ENCODE measurements at regions not wholly inside any gene's neighbourhood (a gene's known extent, or its start where the extent isn't known, plus 50 kb on each side); places are given as distances from the start of the nearest gene placed in this dataset.

- Histone ChIP-seq H3K4me2 (ENCODE audit: low read length) (peak overlapping the region; percentile 45), H3K36me3 (ENCODE audit: insufficient read depth, low read length) (no peaks in the 10 kb centered on the region), H3K27me3 (ENCODE audit: insufficient read depth, low read length) (no peaks in the 10 kb centered on the region), H3K27ac (ENCODE audit: low read depth, low read length) (peak overlapping the region; percentile 30), H3K9me3 (ENCODE audit: insufficient read depth, low read depth, low read length) (no peaks in the 10 kb centered on the region), H3K79me2 (ENCODE audit: insufficient read depth, low read length) (no peaks in the 10 kb centered on the region), H3K4me3 (ENCODE audit: insufficient read depth, low read depth, low read length) (no peak overlapping the region), H3K4me1 (ENCODE audit: insufficient read depth, low read length) (peaks cover 13% of the 10 kb centered on the region), H4K20me1 (ENCODE audit: insufficient read depth, low read length) (no peaks in the 10 kb centered on the region), H2AFZ (ENCODE audit: low read depth, low read length) (no peak overlapping the region), H3K9ac (ENCODE audit: low read length) (no peak overlapping the region)
- Mint-ChIP-seq H3K4me1 (ENCODE audit: low read depth, unreplicated experiment) (peaks cover 25% of the 10 kb centered on the region), H3K36me3 (ENCODE audit: low read depth, unreplicated experiment) (no peaks in the 10 kb centered on the region), H3K27me3 (ENCODE audit: low read depth, unreplicated experiment) (no peaks in the 10 kb centered on the region), H3K9me3 (ENCODE audit: unreplicated experiment) (no peaks in the 10 kb centered on the region), H3K4me3 (ENCODE audit: unreplicated experiment) (no peak overlapping the region), H3K27ac (ENCODE audit: unreplicated experiment) (peak overlapping the region; percentile 2)
- FAIRE-seq (peak; percentile 39), DNase-seq (ENCODE audit: low read depth) (peak; percentile 32)
- no peak for TF ChIP-seq CTCF (IDR thresholded peaks at IDR 0.05; ENCODE audit: insufficient read depth, low read depth, low read length)
- TF ChIP-seq EZH2 (IDR thresholded peaks at IDR 0.05; ENCODE audit: insufficient read depth, low read length) = no peak
Observed at GRCh38 chr6:132235596-132236280, 165.5 kb downstream of the MOXD1 start.

- Histone ChIP-seq H3K36me3 (ENCODE audit: insufficient read depth, low read length) (no peaks in the 10 kb centered on the region), H3K79me2 (ENCODE audit: insufficient read depth, low read length) (no peaks in the 10 kb centered on the region), H3K4me3 (ENCODE audit: insufficient read depth, low read depth, low read length) (no peak overlapping the region), H3K4me1 (ENCODE audit: insufficient read depth, low read length) (peaks cover 13% of the 10 kb centered on the region), H3K4me2 (ENCODE audit: low read length) (no peak overlapping the region), H3K9me3 (ENCODE audit: insufficient read depth, low read depth, low read length) (no peaks in the 10 kb centered on the region), H3K9ac (ENCODE audit: low read length) (no peak overlapping the region), H4K20me1 (ENCODE audit: insufficient read depth, low read length) (no peaks in the 10 kb centered on the region), H3K27ac (ENCODE audit: low read depth, low read length) (no peak overlapping the region), H2AFZ (ENCODE audit: low read depth, low read length) (no peak overlapping the region), H3K27me3 (ENCODE audit: insufficient read depth, low read length) (no peaks in the 10 kb centered on the region)
- Mint-ChIP-seq H3K27ac (ENCODE audit: unreplicated experiment) (no peak overlapping the region), H3K4me3 (ENCODE audit: unreplicated experiment) (no peak overlapping the region), H3K9me3 (ENCODE audit: unreplicated experiment) (no peaks in the 10 kb centered on the region), H3K27me3 (ENCODE audit: low read depth, unreplicated experiment) (no peaks in the 10 kb centered on the region), H3K36me3 (ENCODE audit: low read depth, unreplicated experiment) (no peaks in the 10 kb centered on the region), H3K4me1 (ENCODE audit: low read depth, unreplicated experiment) (peaks cover 25% of the 10 kb centered on the region)
- TF ChIP-seq CTCF (IDR thresholded peaks at IDR 0.05; ENCODE audit: insufficient read depth, low read depth, low read length) = no peak
- no peak for TF ChIP-seq EZH2 (IDR thresholded peaks at IDR 0.05; ENCODE audit: insufficient read depth, low read length)
- FAIRE-seq = no peak
- DNase-seq (ENCODE audit: low read depth) = no peak
Observed at GRCh38 chr6:132234356-132234755, 166.9 kb downstream of the MOXD1 start.

- no peaks in the 10 kb centered on the region for H3K27me3 ChIP-seq (ENCODE audit: insufficient read depth, low read length)
- Mint-ChIP-seq H3K4me1 (ENCODE audit: low read depth, unreplicated experiment) (peaks cover 14% of the 10 kb centered on the region), H3K27me3 (ENCODE audit: low read depth, unreplicated experiment) (no peaks in the 10 kb centered on the region), H3K4me3 (ENCODE audit: unreplicated experiment) (no peak overlapping the region), H3K9me3 (ENCODE audit: unreplicated experiment) (no peaks in the 10 kb centered on the region), H3K27ac (ENCODE audit: unreplicated experiment) (no peak overlapping the region), H3K36me3 (ENCODE audit: low read depth, unreplicated experiment) (no peaks in the 10 kb centered on the region)
- H2AFZ ChIP-seq (ENCODE audit: low read depth, low read length) = no peak overlapping the region
- H4K20me1 ChIP-seq (ENCODE audit: insufficient read depth, low read length) = no peaks in the 10 kb centered on the region
- H3K36me3 ChIP-seq (ENCODE audit: insufficient read depth, low read length) = no peaks in the 10 kb centered on the region
- no peak overlapping the region for H3K4me3 ChIP-seq (ENCODE audit: insufficient read depth, low read depth, low read length)
- H3K79me2 ChIP-seq (ENCODE audit: insufficient read depth, low read length) = no peaks in the 10 kb centered on the region
- H3K4me1 ChIP-seq (ENCODE audit: insufficient read depth, low read length) = peaks cover 16% of the 10 kb centered on the region
- DNase-seq (ENCODE audit: low read depth) (no peak), FAIRE-seq (no peak)
- peaks cover 1% of the 10 kb centered on the region for H3K9me3 ChIP-seq (ENCODE audit: insufficient read depth, low read depth, low read length)
- TF ChIP-seq EZH2 (IDR thresholded peaks at IDR 0.05; ENCODE audit: insufficient read depth, low read length) (no peak), CTCF (IDR thresholded peaks at IDR 0.05; ENCODE audit: insufficient read depth, low read depth, low read length) (no peak)
- no peak overlapping the region for H3K4me2 ChIP-seq (ENCODE audit: low read length)
- no peak overlapping the region for H3K27ac ChIP-seq (ENCODE audit: low read depth, low read length)
- no peak overlapping the region for H3K9ac ChIP-seq (ENCODE audit: low read length)
Observed at GRCh38 chr6:132231121-132231884, 170.0 kb downstream of the MOXD1 start.
